Adrenal gland (tissue), 9 donors: ENCODE measurements at regions not wholly inside any gene's neighbourhood (a gene's known extent, or its start where the extent isn't known, plus 50 kb on each side); places are given as distances from the start of the nearest gene placed in this dataset.

Experiments used
- DNase-seq, 7 donors: peaks; one replicate each; pipeline ENCODE4 v3.0.0-alpha.2; 2019 to 2020
- H3K27ac ChIP-seq, 5 donors: fragments of 200-600 bp; sonication (generic) in 4 of 5; 1 replicate in 3 of 5; 2 replicates in 2 of 5; pipeline versions ENCODE4 v1.5.1 to v1.8.0; 2016 to 2020; ENCODE audit warnings: mild to moderate bottlenecking in 1 of 5
- H3K27me3 ChIP-seq: fragments of 200-600 bp; 2 replicates; pipeline ENCODE4 v1.8.0; 2021
- H3K36me3 ChIP-seq, 2 donors: fragments of 200-600 bp; replicated peaks in 1 of 2; 1 replicate in 1 of 2; 2 replicates in 1 of 2; pipeline versions ENCODE4 v1.5.1 to v1.8.0; 2018 to 2022
- H3K4me1 ChIP-seq, 2 donors: fragments of 200-600 bp; replicated peaks in 1 of 2; 1 replicate in 1 of 2; 2 replicates in 1 of 2; pipeline versions ENCODE4 v1.5.1 to v1.8.0; 2018 to 2021
- H3K4me3 ChIP-seq, 4 donors: fragments of 200-600 bp; sonication (generic) in 3 of 4; one replicate each; pipeline ENCODE4 v1.5.1; 2016 to 2018
- H3K9me3 ChIP-seq, 3 donors: fragments of 200-600 bp; sonication (generic) in 1 of 3; replicated peaks in 1 of 3; 1 replicate in 2 of 3; 2 replicates in 1 of 3; pipeline versions ENCODE4 v1.5.1 to v1.8.0; 2016 to 2021
- CTCF ChIP-seq, 6 experiments: fragments of 450-650 bp in 4 of 6; fragments of 200-600 bp in 2 of 6; sonication (generic) in 1 of 6; IDR thresholded peaks; 1 replicate in 5 of 6; 2 replicates in 1 of 6; pipeline versions ENCODE4 v1.5.1 to v1.8.0; 2016 to 2021; ENCODE audit warnings: antibody characterized with exemption in 6 of 6, mild to moderate bottlenecking in 2 of 6, moderate library complexity in 1 of 6
- POLR2A ChIP-seq, 2 donors: fragments of 450-650 bp; IDR thresholded peaks; one replicate each; pipeline ENCODE4 v1.6.1; 2017; ENCODE audit warnings: antibody characterized with exemption in 2 of 2, mild to moderate bottlenecking in 2 of 2, moderate library complexity in 1 of 2
- WGBS, 4 donors: extraction: QIAGEN DNeasy Blood & Tissue Kit in 2 of 4; methylation state at CpG; one replicate each; pipeline versions ENCODE4 v1.1.5 to v1.1.7; 2013 to 2017; 5-methylcytosine and 5-hydroxymethylcytosine counted together
- intact Hi-C, 2 donors: fragments of 100-400 bp; cut with DNase I; formaldehyde crosslinking; loops; one replicate each; pipeline versions ENCODE4 v1.14.1 to v1.15.0; 2022 to 2023
- donor health status: healthy with polysubstance abuse.
- donor health status: Bipolar disorder and iron deficiency.
- donor health status: DM: yes; HTN: yes; CAD: no.
- donor health status: DM: no; HTN: no; CAD: no.
- donor health status: DM: no; HTN: no; CAD: no.

GRCh38 chr1:4549930-4550329, 104.5 kb upstream of the AJAP1 start:
- 35 to 39% (median 37%) methylated on average over 3 of the region's 3 CpGs for WGBS, 4 donors
- no peak for TF ChIP-seq POLR2A (IDR thresholded peaks at IDR 0.05)
- no peak for TF ChIP-seq CTCF (IDR thresholded peaks at IDR 0.05)
- H3K4me3 ChIP-seq = no peak overlapping the region
- no peak for DNase-seq
- no peaks in the 10 kb centered on the region for H3K9me3 ChIP-seq
- H3K36me3 ChIP-seq = no peaks in the 10 kb centered on the region
- no peaks in the 10 kb centered on the region for H3K27me3 ChIP-seq
- intact Hi-C loops = no loop called here
- no peaks in the 10 kb centered on the region for H3K4me1 ChIP-seq
- no peak overlapping the region for H3K27ac ChIP-seq

- intact Hi-C loops = no loop called here
- no peak overlapping the region for H3K4me3 ChIP-seq
- H3K9me3 ChIP-seq = no peaks in the 10 kb centered on the region
- no peaks in the 10 kb centered on the region for H3K36me3 ChIP-seq
- no peak for DNase-seq
- no peak for TF ChIP-seq POLR2A (IDR thresholded peaks at IDR 0.05)
- no peak for TF ChIP-seq CTCF (IDR thresholded peaks at IDR 0.05)
- 15 to 34% (median 26%) methylated on average over 2 of the region's 2 CpGs for WGBS, 4 donors
- no peaks in the 10 kb centered on the region for H3K27me3 ChIP-seq
- no peak overlapping the region for H3K27ac ChIP-seq
- H3K4me1 ChIP-seq = no peaks in the 10 kb centered on the region
Observed at GRCh38 chr1:4550941-4551340, 103.5 kb upstream of the AJAP1 start.

GRCh38 chr1:4551706-4552105, 102.7 kb upstream of the AJAP1 start:
- H3K4me3 ChIP-seq = no peak overlapping the region
- TF ChIP-seq POLR2A (IDR thresholded peaks at IDR 0.05) (no peak), CTCF (IDR thresholded peaks at IDR 0.05) (no peak)
- intact Hi-C loops = no loop called here
- WGBS, 4 donors = 58 to 65% (median 64%) methylated on average over 6 of the region's 6 CpGs
- H3K36me3 ChIP-seq = no peaks in the 10 kb centered on the region
- H3K4me1 ChIP-seq = no peaks in the 10 kb centered on the region
- DNase-seq = no peak
- no peaks in the 10 kb centered on the region for H3K9me3 ChIP-seq
- no peaks in the 10 kb centered on the region for H3K27me3 ChIP-seq
- no peak overlapping the region for H3K27ac ChIP-seq

GRCh38 chr1:4553761-4554160, 100.6 kb upstream of the AJAP1 start:
- Histone ChIP-seq H3K36me3 (no peaks in the 10 kb centered on the region), H3K4me3 (no peak overlapping the region), H3K27me3 (no peaks in the 10 kb centered on the region), H3K4me1 (no peaks in the 10 kb centered on the region), H3K9me3 (no peaks in the 10 kb centered on the region), H3K27ac (no peak overlapping the region)
- DNase-seq = no peak
- TF ChIP-seq POLR2A (IDR thresholded peaks at IDR 0.05) (no peak), CTCF (IDR thresholded peaks at IDR 0.05) (no peak)
- WGBS, 4 donors = 48 to 63% (median 56%) methylated on average over 4 of the region's 4 CpGs
- intact Hi-C loops = no loop called here
